GM19452 (cell line): ENCODE measurements at regions not wholly inside any gene's neighbourhood (a gene's known extent, or its start where the extent isn't known, plus 50 kb on each side); places are given as distances from the start of the nearest gene placed in this dataset.

Source experiments
- ATAC-seq: cut with Tn5 transposase; IDR thresholded peaks from one replicate; pipeline ENCODE4 v1.9.1; 2021; ENCODE audit not compliant: unreplicated experiment

- no peak for ATAC-seq
These were observed 1348.8 kb downstream of the PCDH18 start for GRCh38 chr4:136183513-136183912.

GRCh38 chr4:136156947-136157346 is 1375.3 kb downstream of the PCDH18 start:
- ATAC-seq = no peak

- no peak for ATAC-seq
These were observed 1382.2 kb downstream of the PCDH18 start for GRCh38 chr4:136150046-136150445.

GRCh38 chr4:136136601-136137000 is 1395.7 kb downstream of the PCDH18 start:
- ATAC-seq = no peak

GRCh38 chr4:136124251-136124745 is 1408.0 kb downstream of the PCDH18 start:
- no peak for ATAC-seq

GRCh38 chr4:136121426-136121825 is 1410.9 kb downstream of the PCDH18 start:
- ATAC-seq = no peak

- ATAC-seq = no peak
These were observed 1418.4 kb downstream of the PCDH18 start for GRCh38 chr4:136113921-136114320.

- ATAC-seq = no peak
These were observed 1420.2 kb downstream of the PCDH18 start for GRCh38 chr4:136112116-136112515.

GRCh38 chr4:136106753-136107152 is 1425.5 kb downstream of the PCDH18 start:
- no peak for ATAC-seq

- ATAC-seq = no peak
These were observed 1428.7 kb downstream of the PCDH18 start for GRCh38 chr4:136103616-136104015.

- ATAC-seq = no peak
These were observed 1434.6 kb downstream of the PCDH18 start for GRCh38 chr4:136097676-136098075.

- ATAC-seq = no peak
These were observed 1444.0 kb downstream of the PCDH18 start for GRCh38 chr4:136088211-136088867.

GRCh38 chr4:136078976-136079375 is 1453.3 kb downstream of the PCDH18 start:
- no peak for ATAC-seq

GRCh38 chr4:136056748-136057147 is 1475.5 kb downstream of the PCDH18 start:
- ATAC-seq = no peak

- no peak for ATAC-seq
These were observed 1476.9 kb downstream of the PCDH18 start for GRCh38 chr4:136055360-136055759.

- ATAC-seq = no peak
These were observed 1495.5 kb downstream of the PCDH18 start for GRCh38 chr4:136036744-136037143.

- ATAC-seq = no peak
These were observed 1499.9 kb downstream of the PCDH18 start for GRCh38 chr4:136032391-136032790.

GRCh38 chr4:136025540-136025939 is 1506.8 kb downstream of the PCDH18 start:
- ATAC-seq = no peak

GRCh38 chr4:136017556-136017955 is 1514.7 kb downstream of the PCDH18 start:
- no peak for ATAC-seq

- no peak for ATAC-seq
These were observed 1520.1 kb downstream of the PCDH18 start for GRCh38 chr4:136012220-136012619.

- no peak for ATAC-seq
These were observed 1522.9 kb downstream of the PCDH18 start for GRCh38 chr4:136009258-136009832.

- no peak for ATAC-seq
These were observed 1524.3 kb downstream of the PCDH18 start for GRCh38 chr4:136007991-136008390.

GRCh38 chr4:136002316-136002715 is 1530.0 kb downstream of the PCDH18 start:
- no peak for ATAC-seq
